Dedifferentiated amniotic fluid mesenchymal stem cell (primary cell): ENCODE measurements at regions not wholly inside any gene's neighbourhood (a gene's known extent, or its start where the extent isn't known, plus 50 kb on each side); places are given as distances from the start of the nearest gene placed in this dataset.

ENCODE experiments used
- DNase-seq: peaks from one replicate; pipeline ENCODE4 v3.0.0-alpha.2; 2016; ENCODE audit errors: extremely low spot score

- DNase-seq: no peak
These were observed 55.4 kb upstream of the SLC10A7 start for GRCh38 chr4:146577111-146577510.

- no peak for DNase-seq
These were observed 55.8 kb upstream of the POU4F2 start for GRCh38 chr4:146582864-146583263.

GRCh38 chr4:146585761-146586333 is 52.8 kb upstream of the POU4F2 start:
- DNase-seq: peak; percentile 49
